Activated CD8-positive, alpha-beta memory T cell treated with anti-CD3 and anti-CD28 coated beads for 24 hours (primary cell): ENCODE measurements at regions not wholly inside any gene's neighbourhood (a gene's known extent, or its start where the extent isn't known, plus 50 kb on each side); places are given as distances from the start of the nearest gene placed in this dataset.
A peak's percentile ranks its signal among the peaks of the same experiment; 100 is the strongest.
"Not testable (repeated sequence)": the region's sequence is repeated elsewhere in the genome, so short reads cannot be mapped to it uniquely, and the experiment has no call there.

Experiments
- DNase-seq: peaks from one replicate; pipeline ENCODE4 v3.0.0-alpha.2; 2020

DNA sequence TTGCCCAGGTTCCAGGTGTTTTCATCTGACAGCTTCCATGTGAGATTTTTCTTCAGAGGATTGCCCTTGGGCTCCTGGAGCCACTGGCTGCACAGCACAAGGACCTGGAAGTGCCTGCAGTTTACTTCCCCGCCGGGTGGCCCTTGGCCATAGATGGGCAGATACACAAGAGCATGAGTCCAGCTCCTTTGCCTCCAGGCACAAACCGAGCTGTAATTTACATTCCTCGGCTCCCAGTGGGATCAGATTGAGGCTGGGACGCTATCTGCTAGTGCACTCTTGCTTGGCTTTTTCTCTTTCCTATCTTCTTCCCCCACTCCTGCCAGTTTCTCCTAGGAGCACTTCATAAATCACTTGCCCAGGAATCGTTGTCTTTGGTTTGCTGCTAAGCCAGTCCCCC lies 85.4 kb upstream of the RALY start:
- no peak for DNase-seq

DNA sequence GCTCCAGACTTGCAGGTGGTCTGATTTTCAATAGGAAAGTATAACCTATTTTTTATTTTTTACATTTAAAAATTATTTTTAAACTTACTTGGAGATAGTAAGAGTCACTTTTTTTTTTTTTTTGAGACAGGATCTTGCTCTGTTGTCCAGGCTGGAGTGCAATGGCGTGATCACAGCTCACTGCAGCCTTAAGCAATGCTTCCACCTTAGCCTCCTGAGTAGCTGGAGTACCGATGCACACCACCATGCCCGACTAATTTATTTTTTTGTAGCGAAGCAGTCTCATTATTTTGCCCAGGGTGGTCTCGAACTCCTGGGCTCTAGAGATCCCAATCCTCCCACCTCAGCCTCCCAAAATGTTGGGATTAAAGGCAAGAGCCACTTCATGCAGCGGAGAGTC lies 84.8 kb upstream of the RALY start:
- DNase-seq = no peak

DNA sequence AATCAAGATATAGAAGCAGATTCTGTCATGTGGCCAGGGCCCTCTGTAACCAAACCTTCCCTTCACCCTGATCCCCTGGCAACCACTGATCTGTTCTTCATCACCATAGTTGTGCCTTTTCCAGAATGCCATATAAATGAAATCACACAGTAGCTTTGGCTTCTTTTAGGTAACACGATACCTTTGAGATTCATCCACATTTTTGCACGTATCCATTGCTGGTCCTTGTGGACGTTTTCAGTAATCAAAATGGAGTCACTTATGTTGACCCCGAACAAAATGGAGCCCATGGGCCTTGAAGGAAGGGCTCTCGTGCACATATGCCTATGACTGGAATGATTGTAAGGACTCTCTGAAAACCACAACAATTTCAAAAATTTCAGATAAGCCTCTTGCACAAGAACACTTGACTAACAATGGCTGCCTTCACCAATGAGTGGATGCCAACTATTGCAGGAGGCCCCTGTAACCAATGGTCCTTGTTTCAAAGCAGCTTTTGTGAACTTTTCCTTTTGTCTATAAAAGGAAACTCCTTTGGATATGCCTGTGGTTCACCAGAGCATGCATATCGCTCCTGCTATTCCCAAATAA lies 84.3 kb upstream of the RALY start:
- no peak for DNase-seq

DNA sequence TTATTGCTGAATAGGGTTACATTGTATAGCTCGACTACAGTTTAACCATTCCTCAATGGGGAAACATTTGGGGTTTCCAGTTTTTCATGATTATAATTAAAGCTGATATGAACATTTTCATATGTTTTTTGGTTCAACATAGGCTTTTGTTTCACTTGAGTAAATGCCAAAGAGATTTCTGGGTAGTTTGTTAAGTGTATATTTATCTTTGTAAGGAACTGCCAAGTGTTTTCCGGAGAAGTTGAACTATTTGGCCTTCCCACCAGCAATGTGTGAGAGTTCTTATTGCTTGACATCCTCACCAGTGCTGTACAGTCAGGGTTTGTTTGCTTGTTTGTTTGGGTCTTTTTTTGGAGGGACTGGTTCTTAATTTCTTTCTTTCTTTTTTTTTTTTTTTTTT lies 83.7 kb upstream of the RALY start:
- no peak for DNase-seq

DNA sequence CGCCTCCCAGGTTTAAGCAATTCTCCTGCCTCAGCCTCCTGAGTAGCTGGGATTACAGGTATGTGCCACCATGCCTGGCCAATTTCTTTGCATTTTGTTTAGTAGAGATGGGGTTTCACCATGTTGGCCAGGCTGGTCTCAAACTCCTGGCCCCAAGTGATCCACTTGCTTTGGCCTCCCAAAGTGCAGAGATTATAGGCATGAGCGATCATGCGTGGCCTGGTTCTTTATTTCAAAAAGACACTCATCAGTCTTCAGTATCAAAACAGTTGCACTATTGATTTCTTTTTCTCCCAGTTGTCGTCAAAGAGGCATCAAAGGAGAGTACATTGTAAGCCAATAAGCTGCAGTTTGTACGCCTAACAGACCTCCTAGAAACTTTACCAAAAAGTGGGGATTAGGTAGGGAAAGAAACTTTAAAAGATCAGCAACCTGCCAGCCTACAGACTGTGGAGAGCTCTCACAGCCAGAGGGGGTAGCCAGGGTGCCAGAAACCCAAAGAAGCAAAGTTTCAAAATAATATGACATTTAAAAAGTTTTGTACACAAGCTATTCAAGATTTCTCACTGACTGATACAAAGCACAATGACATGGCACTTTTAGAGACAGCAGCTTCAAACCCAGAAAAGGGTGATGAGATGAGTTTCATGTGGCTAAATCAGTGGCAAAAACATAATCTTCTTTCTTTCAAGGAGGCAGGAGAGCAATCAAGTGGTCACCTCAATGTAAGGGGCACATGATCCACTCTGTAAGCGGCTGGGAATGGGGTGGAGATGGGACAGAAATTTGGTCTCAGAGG lies 83.0 kb upstream of the RALY start:
- DNase-seq = no peak

DNA sequence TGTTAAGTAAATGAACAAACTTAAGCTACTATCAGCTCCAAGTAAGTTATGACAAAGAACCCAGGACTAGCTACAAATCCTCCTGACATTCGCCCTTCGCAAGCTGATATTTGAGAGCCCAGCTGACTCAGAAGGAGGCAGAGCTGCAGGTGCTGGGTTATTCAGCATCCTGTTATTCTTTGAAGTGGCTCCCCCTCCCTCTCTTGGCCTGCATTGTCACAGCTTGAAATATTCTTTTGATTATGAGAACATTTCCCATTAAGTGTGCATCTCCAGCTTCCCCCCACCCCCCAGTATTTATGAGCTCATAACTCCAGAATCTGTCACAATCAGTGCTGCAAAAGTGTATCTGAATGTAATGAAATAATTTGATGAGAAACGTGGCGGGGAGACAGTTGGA lies 78.8 kb upstream of the RALY start:
- DNase-seq = no peak

DNA sequence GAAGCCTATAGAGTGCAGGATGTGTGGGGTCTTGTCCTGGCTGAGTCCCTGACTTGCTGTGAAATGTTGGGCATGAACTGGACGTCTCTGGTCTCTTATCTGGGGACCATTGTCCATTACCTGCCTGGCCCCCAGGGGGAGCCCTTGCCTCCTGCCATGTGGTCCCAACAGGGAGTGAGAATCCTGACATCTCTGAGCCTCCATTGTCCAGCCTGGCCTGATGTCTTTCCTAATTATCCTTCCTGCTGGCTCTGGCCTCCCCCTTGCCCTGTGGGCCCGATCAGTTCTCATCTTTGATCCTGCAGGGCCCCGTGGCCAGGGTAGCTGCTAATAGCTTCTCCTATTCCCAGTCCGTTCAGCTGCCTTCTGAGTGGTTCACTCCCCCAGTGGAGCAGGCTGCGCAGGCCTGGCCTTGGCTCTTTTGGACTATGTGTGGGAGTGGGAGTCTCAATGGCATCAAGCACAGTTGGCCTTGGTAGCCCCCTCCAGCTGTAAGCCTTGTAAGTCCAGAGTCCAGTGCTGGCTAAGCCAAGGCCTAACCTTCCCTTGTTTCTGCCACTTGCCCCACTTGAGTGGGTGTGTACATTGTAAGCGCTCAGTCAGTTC lies 77.9 kb upstream of the RALY start:
- DNase-seq = peak; percentile 84

DNA sequence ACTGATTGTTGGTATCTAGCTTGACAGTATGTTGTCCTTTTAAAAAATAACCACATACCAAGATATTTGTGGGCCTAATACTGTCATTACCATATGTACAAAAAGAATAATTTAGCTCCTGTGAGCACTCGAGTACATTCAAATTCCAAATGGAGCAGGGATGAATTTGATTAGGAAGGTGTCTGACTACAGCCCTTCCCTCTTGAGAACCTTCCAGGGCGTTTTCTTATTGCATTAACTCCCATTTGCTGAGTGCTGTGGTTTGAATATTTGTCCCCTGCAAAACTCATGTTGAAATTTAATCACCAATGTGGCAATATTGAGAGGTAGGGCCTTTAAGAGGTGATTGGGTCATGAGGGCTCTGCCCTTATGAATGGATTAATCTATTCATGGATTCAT lies 76.9 kb upstream of the RALY start:
- no peak for DNase-seq

DNA sequence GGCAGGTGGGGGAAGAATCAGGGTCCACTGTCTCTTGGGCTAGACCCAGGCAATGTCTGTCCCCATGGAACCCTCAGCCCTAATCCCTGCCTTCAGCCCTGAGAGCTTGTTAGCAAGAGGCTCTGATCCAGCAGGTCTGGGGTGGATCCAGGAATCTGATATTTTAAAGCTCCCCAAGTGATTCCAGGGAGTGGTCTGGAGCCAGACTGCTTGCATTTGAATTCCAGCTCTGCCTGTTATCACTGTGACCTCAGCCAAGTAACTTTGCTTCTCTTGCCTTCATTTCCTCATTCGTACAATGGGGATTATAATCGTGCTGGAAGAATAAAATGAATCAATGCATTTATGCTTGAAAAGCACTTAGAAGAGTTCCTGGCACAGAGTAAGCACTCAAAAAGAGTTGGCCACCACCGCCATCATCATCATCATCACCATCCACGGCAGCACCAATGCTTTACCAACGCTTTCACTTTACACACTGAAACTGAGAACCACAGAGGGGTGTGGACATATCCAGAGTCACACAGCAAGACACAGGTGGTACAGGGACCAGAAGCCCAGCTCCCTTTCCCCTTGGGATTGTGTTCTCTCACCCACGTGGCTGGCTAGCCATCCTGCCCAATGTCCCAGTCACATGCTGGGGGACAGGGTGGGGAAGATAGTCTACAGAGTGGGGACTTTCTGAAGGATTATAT lies 75.7 kb upstream of the RALY start:
- no peak for DNase-seq

DNA sequence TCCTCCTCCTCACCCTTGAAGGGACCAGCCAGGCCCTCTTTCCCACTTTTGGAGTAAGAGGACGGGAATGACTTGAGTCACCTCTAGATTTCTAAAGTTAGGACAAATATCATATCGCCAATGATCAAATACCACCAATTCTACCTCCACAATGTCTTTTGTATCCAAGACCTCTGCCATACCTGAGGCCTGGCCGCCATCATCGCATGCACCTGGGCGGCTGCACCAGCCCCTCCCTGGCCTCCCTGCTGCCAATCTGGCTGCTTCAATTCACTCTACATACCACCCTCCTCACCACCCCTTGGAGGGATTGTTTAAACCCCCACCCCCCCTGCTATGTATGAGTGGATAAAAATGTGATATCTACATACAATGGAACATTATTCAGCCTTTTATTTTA lies 75.0 kb upstream of the RALY start:
- DNase-seq = no peak

DNA sequence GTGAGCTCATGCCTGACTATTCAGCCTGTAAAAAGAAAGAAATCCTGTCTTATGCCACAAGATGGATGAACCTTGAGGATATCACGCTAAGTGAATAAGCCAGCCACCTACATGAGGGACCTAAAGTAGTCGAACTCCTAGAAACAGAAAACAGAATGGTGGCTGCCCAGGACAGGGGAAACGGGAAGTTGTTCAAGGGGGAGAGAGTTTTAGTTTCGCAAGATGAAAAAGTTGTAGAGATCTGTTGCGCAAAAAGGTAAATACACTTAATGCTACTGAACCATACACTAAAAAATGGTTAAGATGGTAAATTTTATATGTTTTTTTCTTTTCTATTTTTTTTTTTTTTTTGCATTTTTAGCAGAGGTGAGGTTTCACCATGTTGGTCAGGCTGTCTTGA lies 74.1 kb upstream of the RALY start:
- no peak for DNase-seq

DNA sequence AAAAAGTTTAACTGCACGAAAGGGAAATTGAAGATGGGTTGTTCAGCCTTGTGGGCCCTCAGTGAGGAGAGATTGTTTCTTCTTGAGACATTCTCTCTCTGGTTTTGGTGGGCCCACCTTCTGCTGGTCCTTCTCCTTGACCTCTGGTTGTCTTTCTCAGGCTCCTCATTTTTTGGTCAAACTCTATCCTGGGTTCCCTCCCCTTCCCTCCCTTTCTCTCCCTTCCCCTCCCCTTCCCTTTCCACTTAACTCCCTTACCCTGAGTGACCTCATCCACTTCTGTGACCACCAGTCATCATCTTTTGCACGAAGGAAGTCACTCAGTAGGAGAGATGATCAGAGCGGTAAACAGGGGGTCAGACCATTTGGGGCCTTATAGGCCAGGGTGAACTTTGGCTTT lies 71.5 kb upstream of the RALY start:
- DNase-seq = no peak

DNA sequence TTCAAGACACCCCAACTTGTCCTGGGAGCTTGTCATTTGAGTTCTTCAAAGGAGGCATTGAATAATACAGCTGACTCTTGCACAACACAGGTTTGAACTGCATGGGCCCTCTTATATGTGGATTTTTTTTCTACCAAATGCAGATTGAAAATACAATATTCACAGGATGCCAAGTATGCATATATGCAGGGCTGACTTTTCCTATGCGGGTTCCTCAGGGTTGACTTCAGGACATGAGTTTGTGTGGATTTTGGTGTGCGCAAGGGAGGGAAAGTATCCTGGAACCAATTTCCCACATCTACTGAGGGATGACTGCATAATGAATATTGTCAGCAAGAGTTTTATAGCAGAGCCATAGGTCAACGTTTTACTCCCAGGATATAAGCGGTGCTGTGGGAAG lies 70.0 kb upstream of the RALY start:
- DNase-seq = no peak

DNA sequence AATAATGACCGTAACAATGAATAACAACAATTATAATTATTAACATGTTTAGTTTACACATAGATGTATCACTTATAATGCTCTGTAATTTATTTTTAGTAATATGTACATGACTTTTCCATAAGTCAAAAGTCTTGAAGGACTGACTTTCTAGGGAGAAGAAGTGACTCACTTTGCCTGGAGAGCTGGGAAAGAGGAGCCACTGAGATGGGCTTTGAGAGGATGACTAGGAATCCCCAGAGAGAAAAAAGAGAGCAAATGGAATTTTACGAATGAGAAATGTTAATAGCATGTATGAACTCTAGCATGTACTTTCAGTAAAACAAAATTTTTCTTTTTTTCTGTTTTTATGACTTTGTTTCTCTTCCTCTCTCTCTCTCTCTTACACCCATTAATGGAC lies 67.8 kb upstream of the RALY start:
- DNase-seq = no peak

DNA sequence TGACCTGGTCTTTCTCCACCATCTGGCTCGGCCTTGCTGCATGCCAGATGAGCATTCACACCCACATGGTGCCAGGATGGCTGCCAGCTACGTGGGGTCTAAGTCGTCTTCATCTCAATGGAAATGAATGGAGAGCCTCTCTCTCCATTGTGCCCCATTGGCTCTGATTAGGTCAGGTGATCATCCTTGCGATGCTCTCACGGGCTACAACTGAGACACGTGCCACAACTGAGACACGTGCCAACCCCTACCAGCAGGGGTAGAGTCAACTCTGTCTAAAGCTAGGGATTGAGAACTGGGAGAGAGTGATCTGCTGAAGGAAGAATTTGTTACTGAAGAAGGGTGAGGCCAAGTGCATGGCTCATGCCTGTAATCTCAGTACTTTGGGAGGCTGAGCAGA lies 67.3 kb upstream of the RALY start:
- DNase-seq = no peak

DNA sequence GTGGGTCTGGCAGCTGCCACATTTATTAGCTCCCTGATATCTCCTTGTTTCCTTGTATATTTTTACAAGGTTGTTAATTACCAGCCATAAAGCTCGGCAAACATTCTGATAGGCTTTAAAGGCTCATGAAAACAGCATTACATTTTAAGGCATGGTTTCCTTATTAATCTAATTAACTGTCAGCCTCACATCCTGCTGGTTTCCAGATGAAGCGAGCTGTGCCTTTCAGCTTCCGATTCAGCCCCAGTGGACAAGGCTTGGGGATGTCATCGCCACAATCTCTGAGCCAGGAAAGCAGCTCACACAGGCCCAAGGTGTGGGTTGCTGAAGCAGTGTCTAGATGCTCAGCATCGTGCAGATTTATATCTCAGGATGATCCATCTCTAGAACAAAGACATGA lies 66.0 kb upstream of the RALY start:
- no peak for DNase-seq

DNA sequence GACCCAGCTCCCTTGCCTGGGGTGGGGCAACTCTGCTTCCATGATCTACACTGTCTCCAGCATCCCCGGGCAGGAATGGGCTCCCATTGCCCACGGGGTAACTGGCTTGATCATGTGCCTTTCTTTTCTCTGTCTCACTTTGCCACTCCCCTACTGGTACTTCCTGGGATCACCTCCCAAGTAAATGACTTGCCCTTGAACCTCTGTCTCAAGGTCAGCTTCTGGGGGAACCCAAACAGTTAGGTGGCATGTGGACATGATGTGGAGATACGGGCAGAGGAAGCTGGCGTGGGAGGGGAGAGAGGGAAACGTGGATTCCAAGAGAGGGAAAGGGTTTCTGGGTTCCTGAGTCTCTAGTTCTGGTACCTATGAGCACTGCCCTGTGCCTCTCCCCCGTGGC lies 63.8 kb upstream of the RALY start:
- no peak for DNase-seq

DNA sequence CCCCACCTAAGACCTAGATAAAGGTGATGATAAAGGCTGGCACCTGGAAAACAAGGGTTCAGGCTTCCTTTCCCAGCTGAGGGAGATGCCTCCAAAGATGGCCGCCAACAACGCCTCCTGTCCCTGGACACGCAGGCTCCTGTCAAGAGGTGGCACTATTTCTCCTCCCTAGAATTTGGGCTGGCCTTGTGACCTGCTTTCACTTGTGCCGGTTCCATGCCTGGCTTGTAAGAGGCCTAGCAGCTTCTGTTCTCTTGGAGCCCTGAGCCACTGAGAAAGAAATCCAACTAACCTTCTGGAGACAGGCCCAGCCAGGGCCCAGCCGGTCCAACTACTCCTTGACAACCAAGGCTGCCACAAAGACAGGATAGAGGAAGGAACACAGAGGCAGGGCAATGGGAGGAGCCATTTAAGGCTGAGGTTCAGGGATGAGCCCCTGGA lies 60.2 kb upstream of the RALY start:
- peak; percentile 73 for DNase-seq

DNA sequence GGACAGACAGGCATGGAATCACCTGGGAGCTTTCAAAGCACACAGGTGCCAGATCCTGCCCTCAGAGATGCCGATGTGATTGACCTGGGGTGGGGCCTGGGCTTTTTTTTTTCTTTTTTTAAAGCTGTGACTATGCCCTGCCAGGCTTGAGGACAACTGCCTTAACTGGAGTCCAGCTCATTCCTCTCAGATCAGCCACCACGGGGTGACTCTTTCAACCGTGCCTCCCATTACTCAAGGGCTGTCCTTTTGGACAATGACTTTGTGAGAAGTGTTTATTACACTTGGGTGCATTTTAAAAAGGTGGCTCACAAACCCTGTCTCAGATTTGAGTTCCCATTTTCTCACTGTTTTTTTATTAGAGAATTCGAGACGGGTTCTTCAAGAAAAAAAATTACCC lies 57.1 kb upstream of the RALY start:
- DNase-seq = no peak

DNA sequence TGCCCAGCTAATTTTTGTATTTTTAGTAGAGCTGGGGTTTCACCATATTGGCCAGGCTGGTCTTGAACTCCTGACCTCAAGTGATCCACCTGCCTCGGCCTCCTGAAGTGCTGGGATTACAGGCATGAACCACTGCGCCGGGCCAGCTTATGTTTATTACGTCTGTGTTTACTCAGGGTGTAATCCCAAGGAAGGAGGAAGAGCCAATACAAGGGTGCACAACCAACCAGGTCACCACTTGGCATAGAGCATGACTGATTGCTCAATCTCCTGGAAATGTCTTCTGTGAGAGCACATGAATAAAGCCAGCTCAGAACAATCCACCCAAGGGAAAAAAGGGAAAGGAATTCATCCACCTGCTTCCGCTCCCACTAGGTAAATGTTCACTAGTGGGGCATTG lies 54.7 kb upstream of the RALY start:
- DNase-seq = not testable (repeated sequence)

DNA sequence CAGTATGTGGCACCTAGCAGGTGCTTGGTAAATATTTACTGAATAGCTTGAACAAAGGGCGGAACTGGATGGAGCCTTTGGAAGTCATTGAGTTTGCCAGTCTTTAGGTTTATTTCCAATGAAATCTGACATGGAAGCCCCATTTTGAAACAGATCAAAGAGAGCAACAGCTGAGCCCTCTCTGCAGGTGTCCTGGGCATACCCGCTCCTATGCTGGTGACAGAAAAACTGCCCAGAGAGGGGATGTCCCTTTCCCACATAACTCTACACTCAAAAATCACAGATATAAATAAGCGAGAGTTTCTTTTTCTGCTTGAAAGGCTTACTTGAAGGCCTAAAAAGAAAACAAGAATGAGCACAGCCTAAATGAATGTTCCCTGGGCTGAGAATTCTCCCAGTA lies 53.0 kb upstream of the RALY start:
- DNase-seq = no peak
